AG04450 (cell line): ENCODE measurements at regions not wholly inside any gene's neighbourhood (a gene's known extent, or its start where the extent isn't known, plus 50 kb on each side); places are given as distances from the start of the nearest gene placed in this dataset.

Experiments
- CTCF ChIA-PET: fragments of 300-600, 350-600 bp; formaldehyde crosslinking; extraction: SDS; loops from one replicate; lab custom pipeline; 2022; ENCODE audit warnings: antibody characterized with exemption, inconsistent platforms; lab: Charles Lee
- POLR2A ChIA-PET: fragments of 350-600 bp; formaldehyde crosslinking; extraction: SDS; loops from one replicate; lab custom pipeline; 2021; ENCODE audit warnings: antibody characterized with exemption, inconsistent platforms; lab: Yijun Ruan, JAX
- DNase-seq: peaks from one replicate; pipeline ENCODE4 v3.0.0-alpha.2; 2011; ENCODE audit warnings: low read depth, low spot score
- H3K27ac ChIP-seq: one replicate; pipeline ENCODE4 v1.5.1; 2012; ENCODE audit warnings: low read depth, low read length, control low read depth
- H3K27me3 ChIP-seq: one replicate; pipeline ENCODE4 v1.6.0; 2012; ENCODE audit warnings: low read length; ENCODE audit not compliant: control insufficient read depth, insufficient read depth
- H3K4me3 ChIP-seq: 2 replicates; pipeline ENCODE4 v1.5.1; 2011; ENCODE audit warnings: mild to moderate bottlenecking, low read depth, low read length, control low read depth
- H3K9me3 ChIP-seq: 2 replicates; pipeline ENCODE4 v1.5.1; 2012; ENCODE audit warnings: low read length; ENCODE audit not compliant: control insufficient read depth, insufficient read depth
- TF ChIP-seq, protein P1 (sequence below): IDR thresholded peaks from 2 replicates; pipeline ENCODE4 v1.5.1; 2011; ENCODE audit warnings: low read depth, low read length, control low read depth, inconsistent platforms

DNA sequence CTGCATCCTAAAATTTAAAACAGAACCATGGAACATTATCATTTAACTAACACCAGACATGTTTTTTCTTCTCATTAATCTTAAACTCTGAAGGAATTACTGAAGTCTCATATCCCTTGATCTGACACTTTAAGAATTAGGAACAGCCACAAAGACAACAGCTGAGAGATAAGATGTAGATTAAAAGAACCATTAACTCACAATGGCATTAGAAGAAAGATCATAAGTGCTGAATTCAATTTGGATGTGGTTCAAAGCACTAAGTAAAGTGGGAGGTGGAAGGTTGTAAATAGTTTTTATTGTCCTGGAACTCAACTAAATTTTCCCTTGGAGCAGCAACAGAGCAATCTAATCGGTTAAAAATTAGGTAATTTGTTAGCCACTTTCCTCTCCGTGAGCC lies 199.0 kb upstream of the ATP2B1 start:
- no peak for DNase-seq
- CTCF ChIA-PET = no interaction called here

DNA sequence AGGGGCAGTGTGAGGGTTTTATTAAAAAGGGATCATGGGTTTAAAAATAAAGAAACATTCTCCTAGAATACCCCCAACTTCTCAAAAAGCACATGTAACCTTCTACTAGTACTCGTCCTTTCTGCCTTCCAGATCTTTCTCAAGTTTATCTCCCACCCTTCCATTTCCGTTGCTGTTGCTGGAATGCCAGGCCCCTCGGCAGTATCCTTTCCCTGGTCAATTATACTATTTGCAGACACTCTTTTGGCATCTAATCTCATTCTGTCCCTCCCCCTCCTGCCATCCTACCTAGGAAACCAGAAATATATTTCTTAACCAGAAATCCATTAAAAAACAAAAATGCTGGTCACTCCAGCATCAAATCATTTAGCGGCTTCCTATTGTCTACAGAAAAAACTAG lies 198.2 kb upstream of the ATP2B1 start:
- CTCF ChIA-PET = no interaction called here
- POLR2A ChIA-PET = no interaction called here
- no peaks in the 10 kb centered on the region for H3K27me3 ChIP-seq
- H3K27ac ChIP-seq = no peak overlapping the region
- TF ChIP-seq, protein P1, sequence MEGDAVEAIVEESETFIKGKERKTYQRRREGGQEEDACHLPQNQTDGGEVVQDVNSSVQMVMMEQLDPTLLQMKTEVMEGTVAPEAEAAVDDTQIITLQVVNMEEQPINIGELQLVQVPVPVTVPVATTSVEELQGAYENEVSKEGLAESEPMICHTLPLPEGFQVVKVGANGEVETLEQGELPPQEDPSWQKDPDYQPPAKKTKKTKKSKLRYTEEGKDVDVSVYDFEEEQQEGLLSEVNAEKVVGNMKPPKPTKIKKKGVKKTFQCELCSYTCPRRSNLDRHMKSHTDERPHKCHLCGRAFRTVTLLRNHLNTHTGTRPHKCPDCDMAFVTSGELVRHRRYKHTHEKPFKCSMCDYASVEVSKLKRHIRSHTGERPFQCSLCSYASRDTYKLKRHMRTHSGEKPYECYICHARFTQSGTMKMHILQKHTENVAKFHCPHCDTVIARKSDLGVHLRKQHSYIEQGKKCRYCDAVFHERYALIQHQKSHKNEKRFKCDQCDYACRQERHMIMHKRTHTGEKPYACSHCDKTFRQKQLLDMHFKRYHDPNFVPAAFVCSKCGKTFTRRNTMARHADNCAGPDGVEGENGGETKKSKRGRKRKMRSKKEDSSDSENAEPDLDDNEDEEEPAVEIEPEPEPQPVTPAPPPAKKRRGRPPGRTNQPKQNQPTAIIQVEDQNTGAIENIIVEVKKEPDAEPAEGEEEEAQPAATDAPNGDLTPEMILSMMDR = no peak
- no peaks in the 10 kb centered on the region for H3K9me3 ChIP-seq
- DNase-seq = no peak
- no peak overlapping the region for H3K4me3 ChIP-seq

More for the DNA sequence above, 199.0 kb upstream of the ATP2B1 start:
- H3K9me3 ChIP-seq = no peaks in the 10 kb centered on the region
- POLR2A ChIA-PET = no interaction called here
- H3K4me3 ChIP-seq = no peak overlapping the region
- no peak overlapping the region for H3K27ac ChIP-seq
- H3K27me3 ChIP-seq = no peaks in the 10 kb centered on the region
- TF ChIP-seq, protein P1 = no peak

DNA sequence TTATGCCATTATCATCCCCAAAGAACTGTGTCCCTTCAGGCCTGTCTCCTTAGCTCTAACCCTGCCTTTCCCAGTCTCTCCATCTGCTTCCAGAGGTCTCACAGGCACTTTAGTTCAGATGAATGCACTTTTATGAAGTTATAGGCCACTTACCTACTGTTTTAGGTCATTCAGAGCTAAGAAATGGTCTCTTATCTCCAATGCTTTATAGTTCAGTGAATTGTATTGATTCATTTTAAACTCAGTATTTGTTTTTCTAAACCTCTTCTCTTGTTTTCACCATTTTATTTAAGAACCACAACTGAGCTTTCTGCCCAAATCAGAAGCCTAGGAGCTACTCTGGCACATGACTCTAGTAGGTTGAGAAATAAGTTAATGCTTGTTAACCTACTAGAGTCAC lies 197.5 kb upstream of the ATP2B1 start:
- H3K4me3 ChIP-seq = no peak overlapping the region
- H3K27ac ChIP-seq = no peak overlapping the region
- DNase-seq = no peak
- no peaks in the 10 kb centered on the region for H3K9me3 ChIP-seq
- H3K27me3 ChIP-seq = no peaks in the 10 kb centered on the region
- TF ChIP-seq, protein P1 = no peak
- CTCF ChIA-PET = no interaction called here
- POLR2A ChIA-PET = no interaction called here

DNA sequence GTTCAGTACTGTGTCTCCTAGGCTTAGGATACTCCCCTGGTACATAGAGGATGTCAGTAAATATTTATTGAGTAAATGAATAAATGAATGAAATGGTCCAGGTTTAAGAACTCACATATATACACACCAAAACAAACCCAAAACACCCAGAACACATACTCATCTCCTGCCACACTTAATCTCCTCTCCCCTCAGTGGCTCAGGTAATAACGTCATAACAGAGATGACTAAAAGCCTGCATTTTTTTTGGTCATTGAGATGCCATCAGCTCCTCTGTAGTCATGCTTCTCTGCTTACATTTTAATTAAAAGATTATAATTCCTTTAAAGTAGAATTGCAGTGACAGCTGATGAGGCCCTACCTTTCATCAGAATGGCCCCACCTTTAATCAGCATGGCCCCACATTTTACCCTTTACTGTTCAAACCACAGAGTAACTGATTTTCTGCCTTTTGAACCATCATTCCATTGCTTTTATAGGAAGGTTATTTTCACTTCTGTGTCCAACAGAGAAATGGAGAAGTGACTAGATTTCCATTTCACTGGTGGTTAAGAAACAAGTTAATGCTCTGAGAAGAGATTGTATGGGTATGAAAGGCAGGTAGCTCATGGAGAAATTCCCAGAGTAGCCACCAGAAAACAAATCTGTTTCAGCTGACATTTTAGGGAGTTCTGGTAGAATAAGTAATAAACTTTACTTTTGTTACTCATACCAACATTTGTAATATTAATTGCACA lies 193.4 kb upstream of the ATP2B1 start:
- DNase-seq = no peak
- Histone ChIP-seq H3K27ac (no peak overlapping the region), H3K9me3 (no peaks in the 10 kb centered on the region), H3K27me3 (no peaks in the 10 kb centered on the region), H3K4me3 (no peak overlapping the region)
- ChIA-PET POLR2A (no interaction called here), CTCF (no interaction called here)
- TF ChIP-seq, protein P1 = no peak

DNA sequence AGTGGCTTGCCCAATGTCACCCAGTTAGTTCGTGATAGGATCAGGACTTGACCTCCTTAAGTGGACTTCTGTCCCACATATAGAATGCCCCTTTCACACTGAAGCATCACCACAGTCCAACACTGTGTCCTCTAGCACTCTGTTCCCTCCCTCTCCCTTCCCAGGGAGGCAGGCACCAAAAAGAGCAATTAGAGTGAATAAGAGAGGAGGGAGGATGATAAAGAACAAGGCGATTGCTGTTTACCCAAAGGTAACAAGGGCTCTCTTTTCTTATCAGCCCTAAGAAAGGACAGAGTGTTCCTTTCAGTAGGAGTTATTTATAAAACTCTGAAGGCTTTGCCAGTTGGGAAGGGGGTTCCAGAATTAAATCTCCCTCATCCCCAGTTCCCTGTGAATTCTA lies 192.7 kb upstream of the ATP2B1 start:
- no peaks in the 10 kb centered on the region for H3K27me3 ChIP-seq
- ChIA-PET POLR2A (no interaction called here), CTCF (no interaction called here)
- DNase-seq = no peak
- no peak overlapping the region for H3K4me3 ChIP-seq
- H3K27ac ChIP-seq = no peak overlapping the region
- TF ChIP-seq, protein P1 = no peak
- H3K9me3 ChIP-seq = no peaks in the 10 kb centered on the region
